Hepatic stellate cell (primary cell): ENCODE measurements at regions not wholly inside any gene's neighbourhood (a gene's known extent, or its start where the extent isn't known, plus 50 kb on each side); places are given as distances from the start of the nearest gene placed in this dataset.
"Not testable (repeated sequence)": the region's sequence is repeated elsewhere in the genome, so short reads cannot be mapped to it uniquely, and the experiment has no call there.

Source experiments
- DNase-seq: peaks from one replicate; pipeline ENCODE4 v3.0.0; 2011; ENCODE audit warnings: low spot score

GRCh38 chr6:15082708-15083107 lies 163.2 kb upstream of the JARID2 start:
- DNase-seq: no peak

- no peak for DNase-seq
These were observed 159.3 kb upstream of the JARID2 start for GRCh38 chr6:15086348-15087158.

GRCh38 chr6:15087186-15087589 lies 158.7 kb upstream of the JARID2 start:
- no peak for DNase-seq

- no peak for DNase-seq
These were observed 156.8 kb upstream of the JARID2 start for GRCh38 chr6:15088904-15089568.

GRCh38 chr6:15089569-15090144 lies 156.2 kb upstream of the JARID2 start:
- no peak for DNase-seq

GRCh38 chr6:15090145-15090579 lies 155.7 kb upstream of the JARID2 start:
- DNase-seq: no peak

GRCh38 chr6:15090745-15091384 lies 155.0 kb upstream of the JARID2 start:
- DNase-seq: no peak

GRCh38 chr6:15096894-15097837 lies 148.7 kb upstream of the JARID2 start:
- no peak for DNase-seq

GRCh38 chr6:15101130-15101529 lies 144.7 kb upstream of the JARID2 start:
- no peak for DNase-seq

GRCh38 chr6:15102241-15102640 lies 143.6 kb upstream of the JARID2 start:
- DNase-seq: no peak

- no peak for DNase-seq
These were observed 138.8 kb upstream of the JARID2 start for GRCh38 chr6:15106958-15107643.

GRCh38 chr6:15107644-15108382 lies 138.1 kb upstream of the JARID2 start:
- no peak for DNase-seq

GRCh38 chr6:15108383-15108715 lies 137.5 kb upstream of the JARID2 start:
- no peak for DNase-seq

- DNase-seq: no peak
These were observed 136.4 kb upstream of the JARID2 start for GRCh38 chr6:15109338-15110090.

GRCh38 chr6:15110726-15111354 lies 135.0 kb upstream of the JARID2 start:
- no peak for DNase-seq

GRCh38 chr6:15111576-15111975 lies 134.3 kb upstream of the JARID2 start:
- not testable (repeated sequence) for DNase-seq

- no peak for DNase-seq
These were observed 132.3 kb upstream of the JARID2 start for GRCh38 chr6:15113587-15113986.

GRCh38 chr6:15114061-15114460 lies 131.8 kb upstream of the JARID2 start:
- DNase-seq: no peak

- DNase-seq: no peak
These were observed 129.0 kb upstream of the JARID2 start for GRCh38 chr6:15116889-15117288.
